NT2/D1 (cell line): ENCODE measurements at regions not wholly inside any gene's neighbourhood (a gene's known extent, or its start where the extent isn't known, plus 50 kb on each side); places are given as distances from the start of the nearest gene placed in this dataset.

Source experiments
- DNase-seq: peaks from one replicate; pipeline ENCODE4 v3.0.0-alpha.2; 2011; ENCODE audit warnings: low read depth, low spot score
- H3K27me3 ChIP-seq: 2 replicates; pipeline ENCODE4 v1.6.0; 2011; ENCODE audit warnings: mild to moderate bottlenecking; ENCODE audit not compliant: insufficient read length, insufficient read depth
- H3K36me3 ChIP-seq: 2 replicates; pipeline ENCODE4 v1.6.1; 2011; ENCODE audit warnings: mild to moderate bottlenecking, low read length, mixed read lengths; ENCODE audit not compliant: insufficient read depth, insufficient read length
- H3K4me1 ChIP-seq: 2 replicates; pipeline ENCODE4 v1.5.1; 2011; ENCODE audit not compliant: insufficient read depth, insufficient read length
- H3K4me3 ChIP-seq: 2 replicates; pipeline ENCODE4 v1.5.1; 2011; ENCODE audit warnings: low read depth; ENCODE audit not compliant: insufficient read length
- H3K9ac ChIP-seq: 2 replicates; pipeline ENCODE4 v1.6.0; 2011; ENCODE audit warnings: low read depth; ENCODE audit not compliant: insufficient read length
- H3K9me3 ChIP-seq: 2 replicates; pipeline ENCODE4 v1.5.1; 2011; ENCODE audit warnings: mild to moderate bottlenecking, low read length; ENCODE audit not compliant: insufficient read depth
- SUZ12 ChIP-seq: IDR thresholded peaks from 2 replicates; pipeline ENCODE4 v1.6.1; 2011; ENCODE audit not compliant: insufficient read length, insufficient read depth; ENCODE audit errors: extremely low read depth
- YY1 ChIP-seq: IDR thresholded peaks from 2 replicates; pipeline ENCODE4 v1.6.1; 2011; ENCODE audit not compliant: insufficient read length, insufficient read depth
- ZNF274 ChIP-seq: IDR thresholded peaks from 2 replicates; pipeline ENCODE4 v1.6.1; 2011; ENCODE audit warnings: mild to moderate bottlenecking, low read depth, low read length

DNA sequence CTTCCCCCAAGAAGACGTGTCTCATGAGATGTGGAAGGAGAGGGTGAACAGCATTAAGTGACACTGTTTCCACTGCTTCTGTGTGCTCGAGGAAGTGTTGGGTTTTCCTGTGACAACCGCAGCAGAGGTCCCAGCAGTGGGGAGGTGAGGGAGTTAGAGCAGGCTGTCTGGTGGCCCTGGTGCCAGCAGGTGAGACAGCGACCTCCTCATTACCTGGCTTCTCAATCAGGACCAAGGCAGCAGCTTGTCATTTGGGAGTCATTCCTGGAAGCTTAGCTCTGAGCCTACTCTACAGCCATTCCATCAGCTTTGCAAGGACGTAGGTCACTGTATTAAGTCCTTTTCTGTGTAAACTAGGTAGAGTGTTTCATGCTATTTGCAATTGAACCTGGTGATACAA, 63.3 kb upstream of the RGMA start:
- Histone ChIP-seq H3K4me3 (no peak overlapping the region), H3K9ac (peak overlapping the region; percentile 5), H3K4me1 (peaks cover 11% of the 10 kb centered on the region), H3K9me3 (peaks cover 7% of the 10 kb centered on the region; the same call in 1 of the 2 replicates), H3K27me3 (no peaks in the 10 kb centered on the region), H3K36me3 (no peaks in the 10 kb centered on the region)
- TF ChIP-seq SUZ12: no peak
- no peak for TF ChIP-seq ZNF274
- TF ChIP-seq YY1: no peak
- no peak for DNase-seq

DNA sequence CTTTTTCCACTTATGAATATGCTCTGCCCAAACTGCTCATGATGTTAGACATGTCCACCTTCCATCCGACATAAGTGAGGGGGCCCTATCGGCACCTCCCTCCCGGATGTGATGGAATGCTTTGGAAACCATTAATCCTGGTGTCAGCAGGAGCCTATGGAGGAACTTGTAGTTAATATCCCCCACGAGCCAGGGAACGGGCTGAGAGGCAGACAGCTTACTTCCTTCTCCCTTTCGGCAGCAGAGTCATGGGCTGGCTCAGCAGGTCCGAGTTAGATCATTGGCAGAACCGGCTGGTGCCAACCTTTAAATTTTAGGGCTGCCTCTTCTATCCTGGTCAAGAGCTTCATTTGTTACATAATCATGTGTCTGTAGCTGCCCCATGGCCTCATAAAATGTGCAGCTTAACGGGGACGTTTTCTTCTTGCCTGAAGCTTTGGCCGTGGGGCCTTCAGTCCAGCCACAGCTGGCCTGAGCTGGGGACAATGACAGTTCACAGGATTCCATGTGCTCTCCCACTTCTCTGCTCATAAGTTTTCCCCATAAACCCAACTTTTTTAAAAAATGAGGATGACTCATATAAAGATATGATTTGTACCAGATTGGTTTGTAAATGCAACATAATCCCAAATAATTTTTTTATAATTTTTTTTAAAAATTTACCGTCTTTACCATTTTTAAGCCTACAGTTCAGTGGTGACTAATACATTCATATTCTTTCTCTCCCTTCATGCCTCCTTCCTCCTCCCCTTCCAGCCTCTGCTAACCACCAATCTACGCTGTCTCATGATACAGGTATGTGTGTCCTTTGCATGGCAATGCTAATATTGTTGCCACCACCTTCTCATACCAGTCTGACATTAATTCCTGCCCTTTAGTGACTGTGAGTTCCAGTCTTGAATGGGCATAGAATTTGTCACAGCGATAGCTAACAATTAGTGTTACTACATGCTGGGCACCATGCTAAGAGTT, 62.2 kb upstream of the RGMA start:
- H3K9ac ChIP-seq: no peak overlapping the region
- peaks cover 11% of the 10 kb centered on the region for H3K4me1 ChIP-seq
- no peak for DNase-seq
- H3K27me3 ChIP-seq: peaks cover 4% of the 10 kb centered on the region
- H3K4me3 ChIP-seq: no peak overlapping the region
- no peak for TF ChIP-seq YY1
- no peak for TF ChIP-seq ZNF274
- TF ChIP-seq SUZ12: no peak
- peaks cover 7% of the 10 kb centered on the region; the same call in 1 of the 2 replicates for H3K9me3 ChIP-seq
- H3K36me3 ChIP-seq: no peaks in the 10 kb centered on the region

- Histone ChIP-seq H3K27me3 (peaks cover 36% of the 10 kb centered on the region), H3K9ac (no peak overlapping the region), H3K4me1 (peaks cover 6% of the 10 kb centered on the region), H3K4me3 (no peak overlapping the region), H3K36me3 (no peaks in the 10 kb centered on the region), H3K9me3 (no peaks in the 10 kb centered on the region)
- TF ChIP-seq SUZ12 (no peak), YY1 (no peak), ZNF274 (no peak)
- DNase-seq: no peak
Measured at GRCh38 chr15:93146601-93147000, 57.6 kb upstream of the RGMA start.

- H3K27me3 ChIP-seq: peaks cover 38% of the 10 kb centered on the region
- H3K9ac ChIP-seq: no peak overlapping the region
- no peaks in the 10 kb centered on the region for H3K9me3 ChIP-seq
- no peak overlapping the region for H3K4me3 ChIP-seq
- DNase-seq: no peak
- TF ChIP-seq SUZ12: no peak
- no peak for TF ChIP-seq YY1
- TF ChIP-seq ZNF274: no peak
- H3K4me1 ChIP-seq: peaks cover 6% of the 10 kb centered on the region
- no peaks in the 10 kb centered on the region for H3K36me3 ChIP-seq
Measured at GRCh38 chr15:93146196-93146595, 57.2 kb upstream of the RGMA start.

GRCh38 chr15:93144463-93145236, 55.6 kb upstream of the RGMA start:
- H3K27me3 ChIP-seq: peaks cover 52% of the 10 kb centered on the region
- TF ChIP-seq ZNF274: no peak
- no peak for TF ChIP-seq YY1
- TF ChIP-seq SUZ12: no peak
- H3K9ac ChIP-seq: no peak overlapping the region
- H3K36me3 ChIP-seq: no peaks in the 10 kb centered on the region
- no peak overlapping the region for H3K4me3 ChIP-seq
- no peak for DNase-seq
- H3K9me3 ChIP-seq: no peaks in the 10 kb centered on the region
- H3K4me1 ChIP-seq: no peaks in the 10 kb centered on the region

GRCh38 chr15:93143186-93143585, 54.2 kb upstream of the RGMA start:
- H3K9me3 ChIP-seq: no peaks in the 10 kb centered on the region
- H3K36me3 ChIP-seq: no peaks in the 10 kb centered on the region
- H3K4me3 ChIP-seq: no peak overlapping the region
- DNase-seq: no peak
- TF ChIP-seq ZNF274 (no peak), YY1 (no peak), SUZ12 (no peak)
- no peak overlapping the region for H3K9ac ChIP-seq
- no peaks in the 10 kb centered on the region for H3K4me1 ChIP-seq
- peaks cover 66% of the 10 kb centered on the region for H3K27me3 ChIP-seq

- peaks cover 4% of the 10 kb centered on the region for H3K4me1 ChIP-seq
- DNase-seq: no peak
- TF ChIP-seq YY1 (no peak), ZNF274 (no peak), SUZ12 (no peak)
- H3K9me3 ChIP-seq: no peaks in the 10 kb centered on the region
- no peak overlapping the region for H3K4me3 ChIP-seq
- no peak overlapping the region for H3K9ac ChIP-seq
- no peaks in the 10 kb centered on the region for H3K36me3 ChIP-seq
- peaks cover 79% of the 10 kb centered on the region for H3K27me3 ChIP-seq
Measured at GRCh38 chr15:93141371-93141794, 52.4 kb upstream of the RGMA start.
